GM12878 (cell line): ENCODE measurements at regions not wholly inside any gene's neighbourhood (a gene's known extent, or its start where the extent isn't known, plus 50 kb on each side); places are given as distances from the start of the nearest gene placed in this dataset.

Experiments
- CTCF ChIP-seq, 3 experiments: IDR thresholded peaks in 2 of 3; conservative IDR thresholded peaks in 1 of 3; 2 replicates each; pipeline ENCODE4 v1.5.1; 2011; ENCODE audit warnings: low read depth in 3 of 3, low read length in 3 of 3, mild to moderate bottlenecking in 3 of 3, control low read depth in 2 of 3, moderate library complexity in 2 of 3, inconsistent platforms in 1 of 3, mixed read lengths in 1 of 3; ENCODE audit not compliant: control insufficient read depth in 2 of 3, insufficient read depth in 1 of 3; ENCODE audit errors: extremely low read depth in 1 of 3
- EZH2 ChIP-seq: IDR thresholded peaks from 2 replicates; pipeline ENCODE4 v1.6.1; 2012; ENCODE audit warnings: low read depth, mild to moderate bottlenecking, control low read depth, inconsistent platforms, low read length, borderline replicate concordance; ENCODE audit not compliant: control insufficient read depth
- SREBF2 ChIP-seq: IDR thresholded peaks from 2 replicates; pipeline ENCODE4 v1.6.1; 2012; ENCODE audit warnings: mild to moderate bottlenecking, low read length
- TBL1XR1 ChIP-seq: IDR thresholded peaks from 2 replicates; pipeline ENCODE4 v1.6.1; 2012; ENCODE audit warnings: low read depth, low read length, improper control_type of control experiment
- TF ChIP-seq, protein P1 (sequence below): IDR thresholded peaks from 2 replicates; pipeline ENCODE4 v1.6.1; 2012; ENCODE audit warnings: low read depth, low read length, improper control_type of control experiment

- TF ChIP-seq, protein P1, sequence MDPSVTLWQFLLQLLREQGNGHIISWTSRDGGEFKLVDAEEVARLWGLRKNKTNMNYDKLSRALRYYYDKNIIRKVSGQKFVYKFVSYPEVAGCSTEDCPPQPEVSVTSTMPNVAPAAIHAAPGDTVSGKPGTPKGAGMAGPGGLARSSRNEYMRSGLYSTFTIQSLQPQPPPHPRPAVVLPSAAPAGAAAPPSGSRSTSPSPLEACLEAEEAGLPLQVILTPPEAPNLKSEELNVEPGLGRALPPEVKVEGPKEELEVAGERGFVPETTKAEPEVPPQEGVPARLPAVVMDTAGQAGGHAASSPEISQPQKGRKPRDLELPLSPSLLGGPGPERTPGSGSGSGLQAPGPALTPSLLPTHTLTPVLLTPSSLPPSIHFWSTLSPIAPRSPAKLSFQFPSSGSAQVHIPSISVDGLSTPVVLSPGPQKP: no peak
- no peak for TF ChIP-seq EZH2
- no peak for TF ChIP-seq SREBF2
- TF ChIP-seq CTCF (IDR thresholded peaks at IDR 0.05 in 2 of 3, conservative IDR thresholded peaks at IDR 0.05 in 1 of 3; ENCODE audit: control insufficient read depth in 2 of 3, extremely low read depth in 1 of 3, insufficient read depth in 1 of 3, low read depth in 3 of 3, low read length in 3 of 3): no peak
- TF ChIP-seq TBL1XR1: no peak
These were observed 175.9 kb upstream of the C14orf180 start for GRCh38 chr14:104403421-104404220.
